HepG2 (cell line): ENCODE measurements at regions not wholly inside any gene's neighbourhood (a gene's known extent, or its start where the extent isn't known, plus 50 kb on each side); places are given as distances from the start of the nearest gene placed in this dataset.

ENCODE experiments used
- AKNA ChIP-seq: sonication (generic); formaldehyde crosslinking; IDR thresholded peaks from 2 replicates; pipeline ENCODE4 v1.4.0; 2020; ENCODE audit warnings: missing genetic modification reagents, borderline replicate concordance
- ARID3A ChIP-seq: IDR thresholded peaks from 2 replicates; pipeline ENCODE4 v1.6.1; 2012; ENCODE audit warnings: low read depth, low read length, improper control_type of control experiment
- BHLHE40 ChIP-seq: IDR thresholded peaks from 2 replicates; pipeline ENCODE4 v1.6.1; 2011; ENCODE audit warnings: low read length, improper control_type of control experiment
- CREM ChIP-seq, 2 experiments: sonication (generic) in 1 of 2; formaldehyde crosslinking in 1 of 2; IDR thresholded peaks; 2 replicates each; pipeline versions ENCODE4 v1.4.0 to v1.6.1; 2016 to 2020; ENCODE audit warnings: antibody characterized with exemption in 1 of 2, mild to moderate bottlenecking in 1 of 2, missing genetic modification reagents in 1 of 2
- CSRNP2 ChIP-seq: sonication (generic); formaldehyde crosslinking; conservative IDR thresholded peaks from 2 replicates; pipeline ENCODE4 v1.8.0; 2022; ENCODE audit warnings: low read depth, missing genetic modification reagents
- ESRRA ChIP-seq: sonication (generic); formaldehyde crosslinking; IDR thresholded peaks from 2 replicates; pipeline ENCODE4 v1.5.1; 2020; ENCODE audit warnings: mild to moderate bottlenecking, low read depth, missing genetic modification reagents
- FOXA1 ChIP-seq, 2 experiments: fragments of 450-650 bp in 1 of 2; sonication (generic) in 1 of 2; formaldehyde crosslinking in 1 of 2; IDR thresholded peaks; 2 replicates each; pipeline versions ENCODE4 v1.4.0 to v1.6.1; 2016 to 2020; ENCODE audit warnings: missing genetic modification reagents in 1 of 2
- HNRNPUL1 ChIP-seq: fragments of 200-400 bp; formaldehyde crosslinking; IDR thresholded peaks from 2 replicates; pipeline ENCODE4 v1.6.1; 2017; ENCODE audit warnings: low read depth, mild to moderate bottlenecking, low read length, moderate library complexity
- MAX ChIP-seq: IDR thresholded peaks from 2 replicates; pipeline ENCODE4 v1.6.1; 2012; ENCODE audit warnings: inconsistent platforms
- MXD3 ChIP-seq: IDR thresholded peaks from 2 replicates; pipeline ENCODE4 v1.6.1; 2016; ENCODE audit warnings: mild to moderate bottlenecking, missing biosample characterization, missing genetic modification reagents
- NPAS2 ChIP-seq: sonication (generic); formaldehyde crosslinking; IDR thresholded peaks from 2 replicates; pipeline ENCODE4 v1.8.0; 2022; ENCODE audit warnings: mild to moderate bottlenecking, missing genetic modification reagents, borderline replicate concordance
- NR2F6 ChIP-seq, 2 experiments: IDR thresholded peaks; 2 replicates each; pipeline ENCODE4 v1.6.1; 2016; ENCODE audit warnings: antibody characterized with exemption in 1 of 2, mild to moderate bottlenecking in 1 of 2
- PAXIP1 ChIP-seq: sonication (generic); formaldehyde crosslinking; conservative IDR thresholded peaks from 2 replicates; pipeline ENCODE4 v1.4.0; 2020; ENCODE audit warnings: mild to moderate bottlenecking, missing genetic modification reagents, moderate library complexity
- RXRA ChIP-seq: sonication (generic); formaldehyde crosslinking; IDR thresholded peaks from 2 replicates; pipeline ENCODE4 v1.5.1; 2020; ENCODE audit warnings: missing genetic modification reagents
- SOX5 ChIP-seq: IDR thresholded peaks from 2 replicates; pipeline ENCODE4 v1.6.1; 2016; ENCODE audit warnings: borderline replicate concordance
- SP140L ChIP-seq: sonication (generic); formaldehyde crosslinking; IDR thresholded peaks from 2 replicates; pipeline ENCODE4 v1.4.0; 2020; ENCODE audit warnings: missing genetic modification reagents, borderline replicate concordance
- TARDBP ChIP-seq: sonication (generic); formaldehyde crosslinking; IDR thresholded peaks from 2 replicates; pipeline ENCODE4 v1.8.0; 2022; ENCODE audit warnings: mild to moderate bottlenecking, missing genetic modification reagents

- TF ChIP-seq AKNA (CRISPR knock-in tag) (no peak), ARID3A (0 out of 2 replicates have a peak, but pooled peaks have one; percentile 37), SP140L (CRISPR knock-in tag) (no peak), NPAS2 (no peak), CSRNP2 (CRISPR knock-in tag) (no peak), NR2F6 (IDR thresholded peaks at IDR 0.05) (no peak), NR2F6 (CRISPR knock-in tag; IDR thresholded peaks at IDR 0.05) (no peak), CREM (IDR thresholded peaks at IDR 0.05) (no peak), CREM (CRISPR knock-in tag; IDR thresholded peaks at IDR 0.05) (no peak), ESRRA (CRISPR knock-in tag) (no peak), MAX (no peak), HNRNPUL1 (no peak), MXD3 (CRISPR knock-in tag) (no peak), FOXA1 (IDR thresholded peaks at IDR 0.05) (no peak), FOXA1 (CRISPR knock-in tag; IDR thresholded peaks at IDR 0.05) (peak; percentile 49; the same call in 1 of the 2 replicates), SOX5 (CRISPR knock-in tag) (peak; percentile 32; the same call in 1 of the 2 replicates), TARDBP (CRISPR knock-in tag) (no peak), RXRA (CRISPR knock-in tag) (no peak), BHLHE40 (peak; percentile 80), PAXIP1 (CRISPR knock-in tag) (peak; percentile 53; the same call in 1 of the 2 replicates)
Observed at GRCh38 chr12:60168441-60168840, 572.6 kb downstream of the SLC16A7 start (continued).
